HEK293 (cell line): ENCODE measurements at regions not wholly inside any gene's neighbourhood (a gene's known extent, or its start where the extent isn't known, plus 50 kb on each side); places are given as distances from the start of the nearest gene placed in this dataset.

ENCODE experiments used
- CTCF ChIA-PET: fragments of 350-600 bp; formaldehyde crosslinking; extraction: SDS; loops from one replicate; lab custom pipeline; 2021; ENCODE audit warnings: antibody characterized with exemption; lab: Yijun Ruan, JAX
- POLR2A ChIA-PET: fragments of 300-600 bp; formaldehyde crosslinking; extraction: SDS; loops from one replicate; lab custom pipeline; 2020; ENCODE audit warnings: antibody characterized with exemption, inconsistent platforms; lab: Yijun Ruan, JAX
- H3K27ac ChIP-seq: fragments of 200-500 bp; sonication (Bioruptor generic); 2 replicates; pipeline ENCODE4 v1.5.1; 2014; ENCODE audit warnings: low read depth, low read length, control low read depth, inconsistent platforms; ENCODE audit errors: extremely low read depth
- H3K36me3 ChIP-seq, 2 experiments: fragments of 200-500 bp in 1 of 2; sonication (Bioruptor generic) in 1 of 2; 1 replicate in 1 of 2; 2 replicates in 1 of 2; pipeline ENCODE4 v1.5.1; 2014 to 2017; ENCODE audit warnings: inconsistent platforms in 2 of 2, low read length in 2 of 2; ENCODE audit not compliant: control insufficient read depth in 2 of 2, insufficient read depth in 1 of 2
- H3K4me1 ChIP-seq: fragments of 200-500 bp; sonication (Bioruptor generic); 2 replicates; pipeline ENCODE4 v1.5.1; 2014; ENCODE audit warnings: mild to moderate bottlenecking, low read length, inconsistent platforms; ENCODE audit not compliant: control insufficient read depth, insufficient read depth
- H3K4me3 ChIP-seq: 2 replicates; pipeline ENCODE4 v1.5.1; 2011; ENCODE audit warnings: low read depth, mild to moderate bottlenecking, control low read depth, low read length, moderate library complexity
- H3K9me3 ChIP-seq: fragments of 200-500 bp; sonication (Bioruptor generic); 2 replicates; pipeline ENCODE4 v1.5.1; 2014; ENCODE audit warnings: low read depth, low read length, inconsistent platforms; ENCODE audit not compliant: control insufficient read depth, insufficient read depth
- GLIS2 ChIP-seq: fragments of 450-650 bp; formaldehyde crosslinking; IDR thresholded peaks from 2 replicates; pipeline ENCODE4 v1.5.1; 2016; ENCODE audit warnings: missing biosample characterization, missing genetic modification characterization
- RBAK ChIP-seq: fragments of 450-650 bp; formaldehyde crosslinking; IDR thresholded peaks from 2 replicates; pipeline ENCODE4 v1.5.1; 2016; ENCODE audit warnings: missing biosample characterization, missing genetic modification characterization
- WT1 ChIP-seq: fragments of 450-650 bp; formaldehyde crosslinking; IDR thresholded peaks from 2 replicates; pipeline ENCODE4 v1.5.1; 2016; ENCODE audit warnings: missing biosample characterization, missing genetic modification characterization
- ZFHX2 ChIP-seq: fragments of 450-650 bp; formaldehyde crosslinking; conservative IDR thresholded peaks from 2 replicates; pipeline ENCODE4 v1.5.1; 2016; ENCODE audit warnings: missing biosample characterization, missing genetic modification characterization
- ZNF16 ChIP-seq: fragments of 450-650 bp; formaldehyde crosslinking; IDR thresholded peaks from 2 replicates; pipeline ENCODE4 v1.5.1; 2016; ENCODE audit warnings: low read depth, missing biosample characterization, missing genetic modification characterization
- ZNF341 ChIP-seq: fragments of 450-650 bp; formaldehyde crosslinking; IDR thresholded peaks from 2 replicates; pipeline ENCODE4; 2016; ENCODE audit warnings: low read depth, missing biosample characterization, missing genetic modification characterization
- ZNF561 ChIP-seq: fragments of 450-650 bp; IDR thresholded peaks from 2 replicates; pipeline ENCODE4 v1.5.1; 2018; ENCODE audit warnings: missing biosample characterization, missing genetic modification characterization, borderline replicate concordance
- TF ChIP-seq, protein P1 (sequence below): fragments of 450-650 bp; formaldehyde crosslinking; IDR thresholded peaks from 2 replicates; pipeline ENCODE4; 2016; ENCODE audit warnings: missing biosample characterization, missing genetic modification characterization

DNA sequence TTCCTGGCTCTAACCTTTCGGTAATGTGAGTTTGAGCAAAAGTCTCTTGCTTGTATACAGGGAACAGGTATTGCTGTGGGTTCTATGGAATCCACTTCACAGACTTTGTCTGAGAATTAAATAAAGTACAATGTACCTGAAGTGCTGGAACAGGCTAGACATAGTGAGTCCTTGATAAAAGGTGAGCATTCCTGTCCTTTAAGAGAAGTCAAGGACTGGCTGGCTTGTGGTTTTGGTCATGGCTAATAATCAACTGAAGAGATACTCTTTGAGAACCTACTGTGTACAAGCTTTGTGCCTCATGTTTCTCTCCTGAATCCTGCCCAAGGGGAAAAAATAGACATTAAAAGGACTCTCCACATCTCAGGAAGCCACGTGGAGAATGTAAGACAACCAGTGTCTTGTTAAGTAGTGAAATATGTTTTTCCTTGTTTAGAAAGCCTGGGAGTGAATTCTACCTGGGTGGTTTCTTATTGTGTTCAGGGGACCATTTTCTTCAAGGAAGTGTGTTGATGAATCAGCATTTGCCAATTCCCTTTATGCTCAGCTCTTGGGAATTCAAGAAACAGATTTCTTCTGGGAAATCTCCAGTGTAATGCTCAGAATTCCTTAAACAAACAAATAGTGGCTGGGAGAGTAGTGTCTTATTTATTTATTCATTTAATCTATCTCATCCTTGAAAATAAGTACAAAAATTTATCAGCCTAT is 55.2 kb upstream of the PLD5 start:
- Histone ChIP-seq H3K4me3 (no peak overlapping the region), H3K4me1 (no peaks in the 10 kb centered on the region), H3K36me3 (no peaks in the 10 kb centered on the region), H3K27ac (no peak overlapping the region), H3K9me3 (no peaks in the 10 kb centered on the region)
- POLR2A ChIA-PET = no interaction called here
- CTCF ChIA-PET = interaction anchor here (0.6 kb wide), 1 partner anchor 21 kb away, joined by 3 read pairs; no protein-coding TSS in a partner anchor
- no peak for TF ChIP-seq WT1 (tag by site-specific recombination)
- TF ChIP-seq, protein P1, sequence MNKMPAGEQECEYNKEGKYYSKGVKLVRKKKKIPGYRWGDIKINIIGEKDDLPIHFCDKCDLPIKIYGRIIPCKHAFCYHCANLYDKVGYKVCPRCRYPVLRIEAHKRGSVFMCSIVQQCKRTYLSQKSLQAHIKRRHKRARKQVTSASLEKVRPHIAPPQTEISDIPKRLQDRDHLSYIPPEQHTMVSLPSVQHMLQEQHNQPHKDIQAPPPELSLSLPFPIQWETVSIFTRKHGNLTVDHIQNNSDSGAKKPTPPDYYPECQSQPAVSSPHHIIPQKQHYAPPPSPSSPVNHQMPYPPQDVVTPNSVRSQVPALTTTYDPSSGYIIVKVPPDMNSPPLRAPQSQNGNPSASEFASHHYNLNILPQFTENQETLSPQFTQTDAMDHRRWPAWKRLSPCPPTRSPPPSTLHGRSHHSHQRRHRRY (tag by site-specific recombination) = no peak
- no peak for TF ChIP-seq ZFHX2 (tag by site-specific recombination)
- no peak for TF ChIP-seq GLIS2
- no peak for TF ChIP-seq ZNF561 (tag by site-specific recombination)
- no peak for TF ChIP-seq ZNF16 (tag by site-specific recombination)
- TF ChIP-seq ZNF341 (tag by site-specific recombination) = no peak
- TF ChIP-seq RBAK (tag by site-specific recombination) = no peak
